ENCODE measurements at regions not wholly inside any gene's neighbourhood (a gene's known extent, or its start where the extent isn't known, plus 50 kb on each side); places are given as distances from the start of the nearest gene placed in this dataset.

- no peak for TF ChIP-seq CTCF (IDR thresholded peaks at IDR 0.05; ENCODE audit: unreplicated experiment)
- DNase-seq (ENCODE audit: low spot score in 2 of 2, unreplicated experiment in 2 of 2), result no peak
- Mint-ChIP-seq H3K9me3 (peaks cover 58% of the 10 kb centered on the region), H3K27ac (no peak overlapping the region), H3K27me3 (ENCODE audit: low read depth) (no peaks in the 10 kb centered on the region), H3K36me3 (no peaks in the 10 kb centered on the region), H3K4me3 (no peak overlapping the region), H3K4me1 (no peaks in the 10 kb centered on the region)
Observed at GRCh38 chr12:127343940-127344339, 923.0 kb upstream of the TMEM132C start.

DNA sequence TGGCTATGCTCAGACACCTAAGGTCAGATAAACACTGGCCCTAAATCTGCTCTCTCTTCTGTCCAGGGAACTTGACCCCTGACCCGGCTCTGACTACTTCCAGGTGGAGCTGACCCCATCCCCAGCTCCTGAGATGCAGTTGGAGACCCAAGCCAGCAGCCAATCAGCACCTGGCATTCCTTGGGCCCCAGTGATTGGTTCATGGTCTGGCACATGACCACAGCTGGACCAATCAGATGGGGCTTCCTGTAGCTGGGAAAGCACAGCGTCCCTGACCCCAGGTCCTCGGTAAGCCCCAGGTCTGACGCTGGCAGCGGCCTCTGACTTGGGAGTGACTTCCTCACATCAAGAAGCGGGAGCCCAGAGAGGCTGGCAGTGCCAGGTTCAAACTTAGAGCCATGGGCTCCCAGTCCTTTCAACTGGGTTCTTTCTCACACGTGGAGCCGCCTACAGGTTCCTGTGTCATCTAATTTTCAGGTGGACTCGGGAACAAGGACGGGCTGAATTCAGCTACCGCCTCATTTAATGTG lies 915.4 kb upstream of the TMEM132C start:
- H3K4me3 Mint-ChIP-seq, result no peak overlapping the region
- H3K9me3 Mint-ChIP-seq, result peaks cover 34% of the 10 kb centered on the region
- H3K36me3 Mint-ChIP-seq, result no peaks in the 10 kb centered on the region
- no peak for TF ChIP-seq CTCF (IDR thresholded peaks at IDR 0.05; ENCODE audit: unreplicated experiment)
- H3K27me3 Mint-ChIP-seq (ENCODE audit: low read depth), result no peaks in the 10 kb centered on the region
- DNase-seq (ENCODE audit: low spot score in 2 of 2, unreplicated experiment in 2 of 2), result no peak
- H3K4me1 Mint-ChIP-seq, result no peaks in the 10 kb centered on the region
- no peak overlapping the region for H3K27ac Mint-ChIP-seq

GRCh38 chr12:127355061-127355841 lies 911.7 kb upstream of the TMEM132C start:
- DNase-seq (ENCODE audit: low spot score in 2 of 2, unreplicated experiment in 2 of 2), result no peak
- peaks cover 3% of the 10 kb centered on the region for H3K9me3 Mint-ChIP-seq

DNA sequence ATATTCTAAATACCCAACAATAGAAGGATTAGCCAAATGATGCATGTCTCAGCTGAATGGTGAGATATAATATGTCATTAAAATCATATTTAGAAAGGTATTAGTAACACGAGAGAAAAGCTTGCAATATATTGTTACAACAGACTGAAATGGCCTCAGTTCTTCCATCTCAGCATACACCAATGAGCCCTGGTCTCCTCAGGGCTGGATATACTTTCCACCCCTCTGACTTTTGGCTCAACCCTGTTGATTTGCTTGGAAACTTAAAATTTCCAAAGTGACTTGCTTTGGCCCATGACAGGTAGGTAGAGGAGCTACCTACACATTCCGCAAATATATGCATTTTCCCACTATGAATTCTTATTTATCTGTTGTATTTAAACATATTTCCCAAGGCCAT lies 908.1 kb upstream of the TMEM132C start:
- H3K4me3 Mint-ChIP-seq, result no peak overlapping the region
- H3K36me3 Mint-ChIP-seq, result no peaks in the 10 kb centered on the region
- H3K27me3 Mint-ChIP-seq (ENCODE audit: low read depth), result peaks cover 1% of the 10 kb centered on the region
- TF ChIP-seq CTCF (IDR thresholded peaks at IDR 0.05; ENCODE audit: unreplicated experiment), result no peak
- no peak for DNase-seq (ENCODE audit: low spot score in 2 of 2, unreplicated experiment in 2 of 2)
- H3K9me3 Mint-ChIP-seq, result no peaks in the 10 kb centered on the region
- no peak overlapping the region for H3K27ac Mint-ChIP-seq
- no peaks in the 10 kb centered on the region for H3K4me1 Mint-ChIP-seq

More at GRCh38 chr12:127355061-127355841, 911.7 kb upstream of the TMEM132C start:
- H3K27me3 Mint-ChIP-seq (ENCODE audit: low read depth), result peaks cover 1% of the 10 kb centered on the region
- no peaks in the 10 kb centered on the region for H3K4me1 Mint-ChIP-seq
- no peak overlapping the region for H3K27ac Mint-ChIP-seq
- no peaks in the 10 kb centered on the region for H3K36me3 Mint-ChIP-seq
- no peak for TF ChIP-seq CTCF (IDR thresholded peaks at IDR 0.05; ENCODE audit: unreplicated experiment)
- H3K4me3 Mint-ChIP-seq, result no peak overlapping the region

DNA sequence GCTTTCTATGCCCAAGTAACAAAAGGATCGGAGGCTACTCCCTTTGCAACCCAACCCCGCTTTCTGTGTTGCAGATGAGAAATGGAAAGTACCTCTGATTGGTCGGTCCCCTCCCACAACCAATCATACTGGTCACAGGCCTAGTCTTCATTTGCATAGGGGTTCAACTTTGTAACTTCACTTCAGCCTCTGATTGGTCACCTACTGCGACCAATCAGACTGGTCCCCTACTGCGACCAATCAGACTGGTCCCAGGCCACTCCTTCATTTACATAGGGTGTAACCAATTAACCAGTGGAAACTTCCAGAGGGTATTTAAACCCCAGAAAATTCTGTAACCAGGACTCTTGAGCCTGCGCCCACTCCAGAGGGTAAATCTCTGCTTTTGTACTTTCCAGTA lies 906.4 kb upstream of the TMEM132C start:
- DNase-seq (ENCODE audit: low spot score in 2 of 2, unreplicated experiment in 2 of 2), result no peak
- TF ChIP-seq CTCF (IDR thresholded peaks at IDR 0.05; ENCODE audit: unreplicated experiment), result no peak

More for the DNA sequence above, 906.4 kb upstream of the TMEM132C start:
- Mint-ChIP-seq H3K4me1 (no peaks in the 10 kb centered on the region), H3K27me3 (ENCODE audit: low read depth) (peaks cover 1% of the 10 kb centered on the region), H3K36me3 (no peaks in the 10 kb centered on the region), H3K27ac (no peak overlapping the region), H3K9me3 (peaks cover 8% of the 10 kb centered on the region), H3K4me3 (no peak overlapping the region)

Measured in mesothelial cell of epicardium (in vitro differentiated cells).